NCI-H2081 (cell line): ENCODE measurements at regions not wholly inside any gene's neighbourhood (a gene's known extent, or its start where the extent isn't known, plus 50 kb on each side); places are given as distances from the start of the nearest gene placed in this dataset.

Experiments
- DNase-seq, 2 experiments: peaks; one replicate each; lab custom pipeline; 2025; lab: John Stamatoyannopoulos, UW

- DNase-seq, result no peak
Observed at GRCh38 chr5:14017904-14018303, 73.4 kb upstream of the DNAH5 start.

- peak; percentile 41 to 65 for DNase-seq
Observed at GRCh38 chr5:14016549-14016948, 72.1 kb upstream of the DNAH5 start.

GRCh38 chr5:14011089-14012020 is 66.9 kb upstream of the DNAH5 start:
- peak; percentile 98 for DNase-seq

- DNase-seq, result peak; percentile 40 to 47
Observed at GRCh38 chr5:14009575-14009974, 65.1 kb upstream of the DNAH5 start.

GRCh38 chr5:14008819-14009311 is 64.4 kb upstream of the DNAH5 start:
- DNase-seq, result peak; percentile 41 to 78

- no peak for DNase-seq
Observed at GRCh38 chr5:14006823-14007520, 62.5 kb upstream of the DNAH5 start.

GRCh38 chr5:14004598-14005394 is 60.3 kb upstream of the DNAH5 start:
- DNase-seq, result no peak

- DNase-seq, result no peak
Observed at GRCh38 chr5:14003936-14004335, 59.4 kb upstream of the DNAH5 start.

- DNase-seq, result no peak
Observed at GRCh38 chr5:14003513-14003912, 59.0 kb upstream of the DNAH5 start.

GRCh38 chr5:13998254-13998653 is 53.8 kb upstream of the DNAH5 start:
- DNase-seq, result no peak

- no peak for DNase-seq
Observed at GRCh38 chr5:13997514-13997913, 53.0 kb upstream of the DNAH5 start.

GRCh38 chr5:13994621-13995253 is 50.2 kb upstream of the DNAH5 start:
- peak in 1 of 2 experiments; percentile 57 for DNase-seq
